Breast epithelium (tissue), 4 donors: ENCODE measurements at regions not wholly inside any gene's neighbourhood (a gene's known extent, or its start where the extent isn't known, plus 50 kb on each side); places are given as distances from the start of the nearest gene placed in this dataset.

Experiments
- DNase-seq, 2 donors: peaks; one replicate each; pipeline ENCODE4 v3.0.0-alpha.2; 2019; ENCODE audit warnings: low spot score in 2 of 2
- H3K27ac ChIP-seq, 2 donors: fragments of 200-600 bp; sonication (generic) in 1 of 2; one replicate each; pipeline ENCODE4 v1.5.1; 2016 to 2019; ENCODE audit warnings: mild to moderate bottlenecking in 1 of 2
- H3K27me3 ChIP-seq, 2 donors: fragments of 200-600 bp; sonication (generic) in 1 of 2; one replicate each; pipeline versions ENCODE4 v1.5.1 to v1.6.0; 2017 to 2019; ENCODE audit warnings: control low read depth in 1 of 2, mild to moderate bottlenecking in 1 of 2
- H3K36me3 ChIP-seq: fragments of 200-600 bp; one replicate; pipeline ENCODE4 v1.5.1; 2019
- H3K4me1 ChIP-seq, 2 donors: fragments of 200-600 bp; sonication (generic); one replicate each; pipeline ENCODE4 v1.5.1; 2016 to 2019; ENCODE audit warnings: control low read depth in 1 of 2
- H3K4me3 ChIP-seq, 3 donors: fragments of 200-600 bp; sonication (generic); 1 replicate in 2 of 3; 2 replicates in 1 of 3; pipeline ENCODE4 v1.5.1; 2016 to 2019; ENCODE audit warnings: mild to moderate bottlenecking in 3 of 3, moderate library complexity in 2 of 3
- H3K9me3 ChIP-seq, 2 donors: fragments of 200-600 bp; sonication (generic) in 1 of 2; one replicate each; pipeline ENCODE4 v1.5.1; 2016 to 2019; ENCODE audit warnings: control low read depth in 1 of 2
- CTCF ChIP-seq, 3 donors: fragments of 450-650 bp; IDR thresholded peaks; one replicate each; pipeline ENCODE4 v1.5.1; 2016 to 2017; ENCODE audit warnings: antibody characterized with exemption in 3 of 3, mild to moderate bottlenecking in 3 of 3, moderate library complexity in 3 of 3
- POLR2A ChIP-seq: fragments of 450-650 bp; IDR thresholded peaks from one replicate; pipeline ENCODE4 v1.6.1; 2016; ENCODE audit warnings: antibody characterized with exemption, mild to moderate bottlenecking, moderate library complexity
- POLR2AphosphoS5 ChIP-seq, 3 donors: sonication (generic); formaldehyde crosslinking; IDR thresholded peaks; one replicate each; pipeline ENCODE4 v1.6.1; 2017; ENCODE audit warnings: antibody characterized with exemption in 3 of 3
- intact Hi-C: fragments of 100-400 bp; cut with DNase I; formaldehyde crosslinking; loops from one replicate; pipeline ENCODE4 v1.15.1; 2023; ENCODE audit warnings: low total_unique reads

GRCh38 chr3:24604215-24604614 is 109.6 kb upstream of the THRB start:
- H3K4me1 ChIP-seq = no peaks in the 10 kb centered on the region
- intact Hi-C loops = no loop called here
- TF ChIP-seq CTCF (IDR thresholded peaks at IDR 0.05) = no peak
- TF ChIP-seq POLR2A = no peak
- TF ChIP-seq POLR2AphosphoS5 (IDR thresholded peaks at IDR 0.05) = no peak
- H3K9me3 ChIP-seq = no peaks in the 10 kb centered on the region
- H3K4me3 ChIP-seq = no peak overlapping the region
- no peak overlapping the region for H3K27ac ChIP-seq
- DNase-seq = no peak
- no peaks in the 10 kb centered on the region for H3K36me3 ChIP-seq
- H3K27me3 ChIP-seq = no peaks in the 10 kb centered on the region

GRCh38 chr3:24605511-24606028 is 110.9 kb upstream of the THRB start:
- Histone ChIP-seq H3K9me3 (no peaks in the 10 kb centered on the region), H3K4me3 (no peak overlapping the region), H3K27ac (no peak overlapping the region), H3K4me1 (no peaks in the 10 kb centered on the region), H3K36me3 (no peaks in the 10 kb centered on the region), H3K27me3 (no peaks in the 10 kb centered on the region)
- TF ChIP-seq POLR2AphosphoS5 (IDR thresholded peaks at IDR 0.05) = no peak
- no peak for TF ChIP-seq POLR2A
- no peak for TF ChIP-seq CTCF (IDR thresholded peaks at IDR 0.05)
- no peak for DNase-seq
- intact Hi-C loops = no loop called here

GRCh38 chr3:24607281-24607680 is 112.6 kb upstream of the THRB start:
- no peak for DNase-seq
- Histone ChIP-seq H3K36me3 (no peaks in the 10 kb centered on the region), H3K9me3 (no peaks in the 10 kb centered on the region), H3K4me1 (no peaks in the 10 kb centered on the region), H3K27ac (no peak overlapping the region), H3K4me3 (no peak overlapping the region), H3K27me3 (no peaks in the 10 kb centered on the region)
- intact Hi-C loops = no loop called here
- TF ChIP-seq POLR2AphosphoS5 (IDR thresholded peaks at IDR 0.05) = no peak
- no peak for TF ChIP-seq CTCF (IDR thresholded peaks at IDR 0.05)
- no peak for TF ChIP-seq POLR2A

- DNase-seq = no peak
- H3K4me1 ChIP-seq = no peaks in the 10 kb centered on the region
Observed at GRCh38 chr3:24608701-24609390, 114.2 kb upstream of the THRB start.

More at GRCh38 chr3:24608701-24609390, 114.2 kb upstream of the THRB start:
- no peak overlapping the region for H3K4me3 ChIP-seq
- H3K36me3 ChIP-seq = no peaks in the 10 kb centered on the region
- intact Hi-C loops = no loop called here
- H3K27me3 ChIP-seq = no peaks in the 10 kb centered on the region
- H3K27ac ChIP-seq = no peak overlapping the region
- no peaks in the 10 kb centered on the region for H3K9me3 ChIP-seq
- TF ChIP-seq CTCF (IDR thresholded peaks at IDR 0.05) = no peak
- TF ChIP-seq POLR2A = no peak
- no peak for TF ChIP-seq POLR2AphosphoS5 (IDR thresholded peaks at IDR 0.05)
